LNCAP (cell line): ENCODE measurements at regions not wholly inside any gene's neighbourhood (a gene's known extent, or its start where the extent isn't known, plus 50 kb on each side); places are given as distances from the start of the nearest gene placed in this dataset.

Source experiments
- TF ChIP-seq, protein P1 (sequence below): fragments of 450-650 bp; IDR thresholded peaks from 2 replicates; pipeline ENCODE4 v1.5.1; 2017; ENCODE audit warnings: mild to moderate bottlenecking

DNA sequence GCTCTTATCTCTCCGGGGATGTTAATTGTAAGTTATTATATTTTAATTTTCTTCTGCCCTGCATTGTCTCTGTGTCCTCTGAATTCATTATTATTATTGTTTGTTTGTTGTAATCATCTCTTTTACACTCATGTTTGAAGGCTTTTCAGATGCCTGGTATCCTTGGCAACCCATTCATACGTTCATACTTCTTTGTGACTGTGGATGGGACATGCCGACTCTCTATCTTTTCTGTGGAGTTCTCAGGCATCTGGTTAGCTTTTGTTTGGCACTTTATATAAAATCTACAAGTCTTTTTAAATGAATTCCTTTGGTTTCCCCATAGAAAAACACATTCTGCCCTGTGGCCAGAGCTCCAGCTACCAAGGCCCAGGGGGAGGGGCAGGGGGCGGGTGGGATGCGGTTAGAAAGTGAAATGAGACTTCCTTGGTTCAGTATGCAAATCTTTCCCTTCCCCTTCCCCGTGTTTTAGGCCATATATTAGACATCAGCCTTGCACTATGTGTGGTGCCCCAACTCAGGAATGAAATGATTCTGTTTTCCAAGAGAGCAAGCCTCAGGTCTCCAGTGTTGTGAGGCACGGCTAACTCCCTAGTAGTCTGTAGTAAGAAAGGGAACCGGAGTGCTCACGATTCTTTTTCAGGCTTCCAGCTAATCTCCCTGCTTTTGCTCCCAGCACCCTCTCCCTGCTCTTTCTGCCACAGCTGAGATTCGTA, 79.2 kb downstream of the SST start:
- TF ChIP-seq, protein P1, sequence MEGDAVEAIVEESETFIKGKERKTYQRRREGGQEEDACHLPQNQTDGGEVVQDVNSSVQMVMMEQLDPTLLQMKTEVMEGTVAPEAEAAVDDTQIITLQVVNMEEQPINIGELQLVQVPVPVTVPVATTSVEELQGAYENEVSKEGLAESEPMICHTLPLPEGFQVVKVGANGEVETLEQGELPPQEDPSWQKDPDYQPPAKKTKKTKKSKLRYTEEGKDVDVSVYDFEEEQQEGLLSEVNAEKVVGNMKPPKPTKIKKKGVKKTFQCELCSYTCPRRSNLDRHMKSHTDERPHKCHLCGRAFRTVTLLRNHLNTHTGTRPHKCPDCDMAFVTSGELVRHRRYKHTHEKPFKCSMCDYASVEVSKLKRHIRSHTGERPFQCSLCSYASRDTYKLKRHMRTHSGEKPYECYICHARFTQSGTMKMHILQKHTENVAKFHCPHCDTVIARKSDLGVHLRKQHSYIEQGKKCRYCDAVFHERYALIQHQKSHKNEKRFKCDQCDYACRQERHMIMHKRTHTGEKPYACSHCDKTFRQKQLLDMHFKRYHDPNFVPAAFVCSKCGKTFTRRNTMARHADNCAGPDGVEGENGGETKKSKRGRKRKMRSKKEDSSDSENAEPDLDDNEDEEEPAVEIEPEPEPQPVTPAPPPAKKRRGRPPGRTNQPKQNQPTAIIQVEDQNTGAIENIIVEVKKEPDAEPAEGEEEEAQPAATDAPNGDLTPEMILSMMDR = no peak

DNA sequence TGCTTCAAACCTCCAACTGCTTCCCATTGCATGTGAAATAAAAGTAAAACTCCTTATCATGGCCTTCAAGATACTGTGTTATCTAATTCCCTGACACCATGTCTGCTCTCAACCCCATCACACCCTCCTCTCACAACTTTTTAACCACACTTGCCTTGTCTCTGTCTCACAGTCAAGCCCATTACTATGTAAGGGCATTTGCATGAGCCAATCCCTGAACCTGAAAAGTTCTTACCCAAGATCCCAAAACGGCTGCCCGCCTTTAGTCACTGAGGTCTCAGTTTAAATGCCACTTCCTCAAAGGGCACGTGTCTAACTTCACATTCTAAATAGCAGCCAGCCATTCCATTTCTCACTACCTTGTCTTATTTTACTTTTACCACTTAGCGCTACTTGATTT, 83.1 kb downstream of the SST start:
- TF ChIP-seq, protein P1 = no peak

DNA sequence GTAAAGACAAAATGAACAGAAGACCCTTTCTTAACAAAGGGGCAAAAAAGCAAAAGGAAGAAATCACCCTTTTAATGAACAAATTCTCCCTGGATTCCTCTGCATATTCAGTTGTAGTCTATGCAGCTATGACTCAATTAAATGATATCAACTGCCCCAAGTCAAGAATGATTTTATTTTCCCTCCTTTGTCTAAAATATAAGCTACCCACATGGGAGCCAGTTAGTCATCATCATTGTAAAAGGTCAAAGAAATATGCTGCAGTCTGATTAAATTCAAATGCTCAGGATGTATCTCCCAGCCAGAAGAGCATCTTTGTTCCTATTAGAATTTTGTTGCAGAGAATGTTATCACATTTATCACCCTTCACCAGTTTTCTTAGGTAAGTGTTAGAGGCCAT, 84.0 kb downstream of the SST start:
- TF ChIP-seq, protein P1 = no peak

DNA sequence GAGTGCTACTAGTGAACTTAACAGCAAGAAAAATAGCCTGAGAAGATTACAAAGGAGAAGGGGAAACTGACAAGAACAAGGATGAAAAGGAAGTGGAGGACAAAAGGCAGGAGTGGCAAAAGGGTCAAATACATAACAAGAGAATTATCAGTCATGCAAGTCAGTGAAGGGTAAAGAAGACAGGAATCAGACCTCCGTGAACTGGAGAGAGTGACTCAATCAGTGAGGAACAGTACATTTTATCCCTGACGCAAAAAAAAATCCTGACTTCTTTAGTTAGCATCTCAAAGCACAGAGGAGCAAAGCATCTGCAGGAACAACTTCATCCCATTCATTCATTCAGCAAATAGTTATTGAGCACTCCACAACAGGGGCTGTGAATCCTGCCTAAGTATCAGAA, 97.8 kb downstream of the SST start:
- TF ChIP-seq, protein P1 = no peak

DNA sequence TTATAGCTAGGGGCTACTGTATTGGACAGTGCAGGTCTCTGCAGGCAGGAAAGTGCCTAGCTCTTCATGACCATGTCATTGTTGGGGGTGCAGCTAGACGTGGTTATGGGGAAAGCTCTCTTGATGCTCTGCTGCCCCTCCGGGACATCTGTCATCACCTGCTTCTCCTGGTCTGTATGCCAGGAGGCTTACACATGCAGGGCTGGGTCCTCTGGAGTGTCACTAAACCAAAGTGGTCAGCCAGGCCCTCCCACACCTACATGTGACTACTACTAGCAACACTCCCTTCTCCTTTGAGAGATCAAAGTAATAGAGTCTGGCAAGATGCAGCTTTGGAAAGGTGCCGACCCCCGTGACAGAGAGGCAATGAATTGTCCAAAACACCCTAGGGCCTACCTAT, 98.5 kb downstream of the SST start:
- TF ChIP-seq, protein P1 = no peak

DNA sequence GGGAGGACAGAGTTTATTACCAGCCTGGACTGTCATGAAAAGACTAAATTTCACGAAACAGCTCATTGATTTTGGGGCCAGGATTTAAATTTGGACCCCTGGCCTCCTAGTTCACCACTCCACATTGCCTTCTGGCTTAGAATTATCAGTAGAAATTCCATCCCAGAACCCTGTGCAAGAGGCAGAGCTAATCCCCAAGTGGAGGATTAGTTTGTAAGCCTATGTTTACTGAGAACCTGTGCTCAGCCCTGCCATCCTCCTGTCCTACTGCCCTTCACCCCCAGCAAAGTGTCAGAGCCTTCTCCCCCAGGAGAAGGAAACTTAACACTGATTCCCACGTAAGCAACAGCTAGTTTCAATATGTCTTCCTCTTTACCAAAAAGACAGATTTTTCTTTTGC, 99.4 kb downstream of the SST start:
- TF ChIP-seq, protein P1 = no peak

DNA sequence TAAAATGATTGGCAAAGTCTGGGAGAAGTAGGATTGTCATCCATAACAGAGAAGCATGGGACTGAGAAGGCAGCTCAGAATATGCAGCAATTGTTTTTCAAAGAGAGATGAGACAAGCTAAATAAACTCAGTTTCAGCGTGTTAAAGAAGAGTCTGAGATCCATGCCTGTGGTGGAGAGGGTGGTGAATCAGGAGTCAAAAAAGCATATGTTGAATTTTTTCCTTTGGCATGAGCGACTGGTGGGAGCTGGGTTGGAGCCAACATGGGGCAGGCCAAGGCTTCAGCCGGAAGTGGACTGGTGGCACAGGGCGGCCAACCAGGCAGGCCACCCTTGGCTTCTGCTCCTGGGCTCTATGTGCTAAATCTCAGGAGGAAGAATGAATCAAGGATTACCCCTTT, 102.0 kb downstream of the SST start:
- TF ChIP-seq, protein P1 = no peak

DNA sequence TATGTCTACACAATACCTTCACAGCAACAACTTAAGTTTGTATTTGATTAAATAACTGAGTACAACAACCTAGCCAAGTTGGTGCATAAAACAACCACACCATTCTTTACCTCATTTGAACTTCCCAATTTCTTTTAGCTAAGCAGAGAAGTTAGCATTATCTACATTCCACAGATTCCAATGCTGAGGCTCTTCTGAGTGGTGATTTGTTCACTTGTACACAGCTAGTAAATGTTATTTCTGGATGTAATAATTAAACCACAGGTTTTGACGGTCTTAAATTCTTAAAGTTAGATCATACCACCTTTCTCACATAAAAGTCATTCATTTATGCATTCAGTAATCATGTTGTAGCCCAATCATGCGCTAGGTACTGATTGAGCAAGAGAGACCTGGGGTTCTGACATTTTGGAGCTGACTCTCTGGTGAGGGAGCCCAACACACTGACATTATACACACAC, 102.5 kb downstream of the SST start:
- TF ChIP-seq, protein P1 = no peak
